Thyroid gland (tissue), 4 donors: ENCODE measurements at regions not wholly inside any gene's neighbourhood (a gene's known extent, or its start where the extent isn't known, plus 50 kb on each side); places are given as distances from the start of the nearest gene placed in this dataset.
"Not testable (repeated sequence)": the region's sequence is repeated elsewhere in the genome, so short reads cannot be mapped to it uniquely, and the experiment has no call there.

Experiments
- DNase-seq, 2 donors: peaks; one replicate each; pipeline ENCODE4 v3.0.0-alpha.2; 2019
- H3K27ac ChIP-seq, 3 donors: fragments of 200-600 bp; sonication (generic); 1 replicate in 2 of 3; 2 replicates in 1 of 3; pipeline ENCODE4 v1.5.1; 2016 to 2019; ENCODE audit warnings: mild to moderate bottlenecking in 1 of 3, moderate library complexity in 1 of 3
- H3K27me3 ChIP-seq: fragments of 200-600 bp; sonication (generic); one replicate; pipeline ENCODE4 v1.5.1; 2019
- H3K36me3 ChIP-seq, 2 donors: fragments of 200-600 bp; sonication (generic); one replicate each; pipeline ENCODE4 v1.5.1; 2016 to 2019
- H3K4me1 ChIP-seq, 2 donors: fragments of 200-600 bp; sonication (generic); one replicate each; pipeline ENCODE4 v1.5.1; 2017 to 2019
- H3K4me3 ChIP-seq, 3 donors: fragments of 200-600 bp; sonication (generic); replicated peaks in 1 of 3; 1 replicate in 2 of 3; 2 replicates in 1 of 3; pipeline ENCODE4 v1.5.1; 2016; ENCODE audit warnings: mild to moderate bottlenecking in 1 of 3
- H3K9me3 ChIP-seq: fragments of 200-600 bp; sonication (generic); one replicate; pipeline ENCODE4 v1.5.1; 2017
- POLR2A ChIP-seq, 2 donors: fragments of 450-650 bp; IDR thresholded peaks; one replicate each; pipeline ENCODE4 v1.6.1; 2017; ENCODE audit warnings: antibody characterized with exemption in 2 of 2, mild to moderate bottlenecking in 2 of 2, moderate library complexity in 1 of 2
- WGBS, 2 donors: methylation state at CpG; one replicate each; pipeline ENCODE4 v1.1.5; 2017; 5-methylcytosine and 5-hydroxymethylcytosine counted together
- intact Hi-C: fragments of 100-400 bp; cut with DNase I; formaldehyde crosslinking; loops from one replicate; pipeline ENCODE4 v1.15.1; 2023
- TF ChIP-seq, protein P1 (sequence below), 6 experiments: fragments of 200-600 bp in 3 of 6; fragments of 450-650 bp in 3 of 6; sonication (generic) in 3 of 6; IDR thresholded peaks; one replicate each; pipeline ENCODE4 v1.5.1; 2016 to 2019; ENCODE audit warnings: antibody characterized with exemption in 6 of 6, mild to moderate bottlenecking in 2 of 6, inconsistent platforms in 1 of 6, moderate library complexity in 1 of 6

DNA sequence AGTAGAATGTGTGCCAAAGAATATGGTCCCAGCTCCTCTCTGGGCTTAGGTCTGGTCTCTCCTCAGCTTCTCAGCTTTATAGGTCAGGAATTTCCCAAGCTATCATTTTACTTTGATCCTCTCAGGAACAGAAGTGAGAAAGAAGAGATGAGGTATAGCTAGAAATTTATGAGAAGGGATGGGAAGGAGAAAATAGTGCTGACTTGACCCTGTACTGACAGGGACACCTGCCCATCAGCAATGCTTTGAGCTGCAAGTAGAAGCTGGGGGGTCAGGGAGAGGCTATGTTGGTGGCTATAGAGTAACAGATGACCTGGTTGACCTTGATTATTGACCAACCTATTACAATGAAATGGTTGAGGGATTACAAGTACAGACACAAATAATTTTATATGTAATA, 75.0 kb downstream of the XCL2 start:
- intact Hi-C loops: no loop called here
- H3K36me3 ChIP-seq: no peaks in the 10 kb centered on the region
- no peak for DNase-seq
- no peaks in the 10 kb centered on the region for H3K27me3 ChIP-seq
- no peaks in the 10 kb centered on the region for H3K9me3 ChIP-seq
- peaks cover 0 to 10% of the 10 kb centered on the region in 2 donors for H3K4me1 ChIP-seq
- no peak for TF ChIP-seq POLR2A (IDR thresholded peaks at IDR 0.05)
- TF ChIP-seq, protein P1, sequence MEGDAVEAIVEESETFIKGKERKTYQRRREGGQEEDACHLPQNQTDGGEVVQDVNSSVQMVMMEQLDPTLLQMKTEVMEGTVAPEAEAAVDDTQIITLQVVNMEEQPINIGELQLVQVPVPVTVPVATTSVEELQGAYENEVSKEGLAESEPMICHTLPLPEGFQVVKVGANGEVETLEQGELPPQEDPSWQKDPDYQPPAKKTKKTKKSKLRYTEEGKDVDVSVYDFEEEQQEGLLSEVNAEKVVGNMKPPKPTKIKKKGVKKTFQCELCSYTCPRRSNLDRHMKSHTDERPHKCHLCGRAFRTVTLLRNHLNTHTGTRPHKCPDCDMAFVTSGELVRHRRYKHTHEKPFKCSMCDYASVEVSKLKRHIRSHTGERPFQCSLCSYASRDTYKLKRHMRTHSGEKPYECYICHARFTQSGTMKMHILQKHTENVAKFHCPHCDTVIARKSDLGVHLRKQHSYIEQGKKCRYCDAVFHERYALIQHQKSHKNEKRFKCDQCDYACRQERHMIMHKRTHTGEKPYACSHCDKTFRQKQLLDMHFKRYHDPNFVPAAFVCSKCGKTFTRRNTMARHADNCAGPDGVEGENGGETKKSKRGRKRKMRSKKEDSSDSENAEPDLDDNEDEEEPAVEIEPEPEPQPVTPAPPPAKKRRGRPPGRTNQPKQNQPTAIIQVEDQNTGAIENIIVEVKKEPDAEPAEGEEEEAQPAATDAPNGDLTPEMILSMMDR (IDR thresholded peaks at IDR 0.05): no peak
- no peak overlapping the region for H3K4me3 ChIP-seq
- no peak overlapping the region for H3K27ac ChIP-seq

GRCh38 chr1:168468042-168468809, 75.6 kb downstream of the XCL2 start:
- Histone ChIP-seq H3K4me3 (no peak overlapping the region), H3K27me3 (no peaks in the 10 kb centered on the region), H3K4me1 (peaks cover 0 to 10% of the 10 kb centered on the region in 2 donors), H3K36me3 (no peaks in the 10 kb centered on the region), H3K9me3 (no peaks in the 10 kb centered on the region), H3K27ac (no peak overlapping the region)
- no peak for DNase-seq
- whole genome bisulfite sequencing, 2 donors: 85 to 86% methylated on average over 5 of the region's 5 CpGs
- TF ChIP-seq, protein P1 (IDR thresholded peaks at IDR 0.05): no peak
- TF ChIP-seq POLR2A (IDR thresholded peaks at IDR 0.05): no peak
- intact Hi-C loops: no loop called here

DNA sequence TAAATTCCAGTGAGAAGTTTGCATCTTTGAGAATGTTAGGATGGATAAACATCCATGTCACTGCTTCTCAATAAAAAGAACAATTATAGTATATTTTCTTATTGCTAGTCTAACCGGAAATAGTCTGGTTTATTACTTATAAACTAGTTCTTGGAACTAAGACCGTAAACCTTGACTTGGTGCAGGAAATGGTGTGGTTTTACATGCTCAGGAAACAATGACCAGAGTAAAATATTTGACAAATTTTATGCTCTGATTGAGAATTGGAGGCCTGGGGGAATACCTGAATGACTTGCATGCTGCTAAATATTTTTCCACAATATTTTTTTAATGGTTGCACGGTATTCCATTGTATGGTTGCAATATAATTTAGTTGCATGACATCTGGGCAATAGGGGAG, 76.3 kb downstream of the XCL2 start:
- no peak for DNase-seq
- intact Hi-C loops: no loop called here
- Histone ChIP-seq H3K27me3 (no peaks in the 10 kb centered on the region), H3K9me3 (no peaks in the 10 kb centered on the region), H3K4me3 (no peak overlapping the region), H3K27ac (no peak overlapping the region), H3K36me3 (no peaks in the 10 kb centered on the region), H3K4me1 (peaks cover 0 to 10% of the 10 kb centered on the region in 2 donors)
- 82 to 85% methylated on average over 3 of the region's 3 CpGs for WGBS, 2 donors
- TF ChIP-seq, protein P1 (IDR thresholded peaks at IDR 0.05): no peak
- TF ChIP-seq POLR2A (IDR thresholded peaks at IDR 0.05): no peak

DNA sequence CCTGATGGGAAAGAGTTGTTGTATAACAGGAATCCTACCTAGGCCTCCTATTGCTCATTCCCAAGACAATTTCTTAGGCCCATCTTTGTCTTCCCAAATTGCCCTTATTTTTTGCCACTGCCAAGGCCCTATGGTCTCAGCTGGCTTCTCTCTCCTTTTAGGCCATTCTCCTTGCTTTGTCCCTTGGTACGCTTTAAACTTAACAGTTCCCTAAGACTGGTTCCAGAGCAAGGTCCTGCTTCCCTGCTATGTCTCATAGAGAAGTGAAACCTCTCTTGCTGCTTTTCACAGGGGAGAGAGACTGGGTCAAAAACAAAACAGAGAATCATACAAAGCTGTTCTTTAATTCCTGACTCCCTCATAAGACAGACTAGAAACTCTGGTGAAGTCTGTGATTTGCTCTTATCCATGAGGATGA, 77.1 kb downstream of the XCL2 start:
- H3K4me1 ChIP-seq: peaks cover 0 to 10% of the 10 kb centered on the region in 2 donors
- H3K4me3 ChIP-seq: no peak overlapping the region
- no peaks in the 10 kb centered on the region for H3K27me3 ChIP-seq
- H3K36me3 ChIP-seq: no peaks in the 10 kb centered on the region
- H3K9me3 ChIP-seq: no peaks in the 10 kb centered on the region
- no peak overlapping the region for H3K27ac ChIP-seq
- DNase-seq: no peak
- intact Hi-C loops: no loop called here
- 92 to 97% methylated on average over 1 of the region's 1 CpG for WGBS, 2 donors
- TF ChIP-seq, protein P1 (IDR thresholded peaks at IDR 0.05): no peak
- no peak for TF ChIP-seq POLR2A (IDR thresholded peaks at IDR 0.05)

GRCh38 chr1:168466092-168466713, 77.6 kb downstream of the XCL2 start:
- no peak for TF ChIP-seq POLR2A (IDR thresholded peaks at IDR 0.05)
- TF ChIP-seq, protein P1 (IDR thresholded peaks at IDR 0.05): no peak
- no peaks in the 10 kb centered on the region for H3K36me3 ChIP-seq
- no peak overlapping the region for H3K27ac ChIP-seq
- intact Hi-C loops: no loop called here
- 29 to 31% methylated on average over 5 of the region's 5 CpGs for WGBS, 2 donors
- H3K4me3 ChIP-seq: no peak overlapping the region
- H3K4me1 ChIP-seq: peaks cover 0 to 9% of the 10 kb centered on the region in 2 donors
- DNase-seq: peak; percentile 7 to 21
- H3K27me3 ChIP-seq: no peaks in the 10 kb centered on the region
- H3K9me3 ChIP-seq: no peaks in the 10 kb centered on the region

- H3K27me3 ChIP-seq, H3K27ac ChIP-seq, intact Hi-C loops, H3K4me3 ChIP-seq, H3K4me1 ChIP-seq, DNase-seq, H3K9me3 ChIP-seq, H3K36me3 ChIP-seq: not testable (repeated sequence)
- WGBS, 2 donors: 88 to 92% methylated on average over 3 of the region's 3 CpGs
Observed at GRCh38 chr1:168461108-168461507, 82.7 kb downstream of the XCL2 start.

DNA sequence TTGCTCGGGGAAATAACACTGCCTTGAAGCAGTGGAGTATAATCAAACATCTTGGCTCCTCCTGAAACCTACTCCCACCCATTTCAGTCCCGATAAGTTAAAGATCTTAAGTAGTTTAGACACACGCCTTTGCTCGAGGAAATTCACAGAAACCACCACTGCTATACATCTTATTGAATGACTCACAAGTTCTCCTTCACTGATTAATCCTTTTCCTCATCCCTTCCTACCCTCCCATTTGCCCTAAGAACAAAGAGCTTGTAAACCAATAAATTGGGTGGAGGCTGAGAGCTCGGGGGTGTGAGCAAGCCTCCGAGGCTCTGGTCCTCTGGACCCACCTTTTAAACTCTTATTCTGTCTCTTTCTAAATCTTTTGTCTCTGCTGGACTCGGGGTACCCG, 86.5 kb downstream of the XCL2 start:
- H3K36me3 ChIP-seq, intact Hi-C loops, H3K4me1 ChIP-seq, H3K9me3 ChIP-seq, H3K27me3 ChIP-seq, H3K4me3 ChIP-seq, DNase-seq, H3K27ac ChIP-seq: not testable (repeated sequence)
- 85 to 93% methylated on average over 8 of the region's 8 CpGs for WGBS, 2 donors
